CD14-positive monocyte (primary cell): ENCODE measurements at regions not wholly inside any gene's neighbourhood (a gene's known extent, or its start where the extent isn't known, plus 50 kb on each side); places are given as distances from the start of the nearest gene placed in this dataset.

Experiments used
- DNase-seq, 3 donors: peaks; one replicate each; pipeline ENCODE4 v3.0.0-alpha.2; 2011 to 2022
- H2AFZ ChIP-seq: 2 replicates; pipeline ENCODE4 v1.6.0; 2012; ENCODE audit warnings: mild to moderate bottlenecking, low read depth, low read length, inconsistent platforms; ENCODE audit not compliant: insufficient read depth, poor library complexity, severe bottlenecking
- H3K27ac ChIP-seq, 2 donors: 1 replicate in 1 of 2; 2 replicates in 1 of 2; pipeline ENCODE4 v1.5.1; 2012 to 2013; ENCODE audit warnings: low read length in 2 of 2, control low read depth in 1 of 2, inconsistent platforms in 1 of 2, low read depth in 1 of 2, mild to moderate bottlenecking in 1 of 2
- H3K27me3 ChIP-seq, 2 donors: one replicate each; pipeline versions ENCODE4 v1.6.0 to v1.6.1; 2011 to 2013; ENCODE audit warnings: low read length in 2 of 2; ENCODE audit not compliant: control insufficient read depth in 2 of 2, insufficient read depth in 2 of 2
- H3K36me3 ChIP-seq, 2 donors: replicated peaks in 1 of 2; 1 replicate in 1 of 2; 2 replicates in 1 of 2; pipeline versions ENCODE4 v1.5.1 to v1.6.1; 2012 to 2013; ENCODE audit warnings: low read length in 2 of 2, control low read depth in 1 of 2, inconsistent platforms in 1 of 2, mild to moderate bottlenecking in 1 of 2; ENCODE audit not compliant: insufficient read depth in 2 of 2, control insufficient read depth in 1 of 2
- H3K4me1 ChIP-seq, 2 donors: 1 replicate in 1 of 2; 2 replicates in 1 of 2; pipeline versions ENCODE4 v1.5.1 to v1.6.1; 2012 to 2013; ENCODE audit warnings: low read length in 2 of 2, control low read depth in 1 of 2, inconsistent platforms in 1 of 2, mild to moderate bottlenecking in 1 of 2, moderate library complexity in 1 of 2; ENCODE audit not compliant: insufficient read depth in 2 of 2, control insufficient read depth in 1 of 2
- H3K4me2 ChIP-seq: replicated peaks from 2 replicates; pipeline ENCODE3; 2012; ENCODE audit warnings: low read length, moderate library complexity, mild to moderate bottlenecking; ENCODE audit not compliant: poor library complexity, severe bottlenecking; ENCODE audit errors: extremely low read depth
- H3K4me3 ChIP-seq, 3 experiments: fragments of 200-600 bp in 1 of 3; sonication (generic) in 1 of 3; replicated peaks in 1 of 3; 1 replicate in 2 of 3; 2 replicates in 1 of 3; pipeline ENCODE4 v1.5.1; 2011 to 2013; ENCODE audit warnings: low read length in 3 of 3, mild to moderate bottlenecking in 3 of 3, control low read depth in 2 of 3, low read depth in 2 of 3, inconsistent platforms in 1 of 3, moderate library complexity in 1 of 3
- H3K79me2 ChIP-seq: 2 replicates; pipeline ENCODE4 v1.6.0; 2012; ENCODE audit warnings: mild to moderate bottlenecking, control low read depth, inconsistent platforms, low read length, moderate library complexity; ENCODE audit not compliant: insufficient read depth
- H3K9ac ChIP-seq: 2 replicates; pipeline ENCODE4 v1.6.0; 2017; ENCODE audit warnings: low read length, mild to moderate bottlenecking; ENCODE audit not compliant: insufficient read depth, poor library complexity, severe bottlenecking
- H3K9me3 ChIP-seq, 2 donors: replicated peaks in 1 of 2; 1 replicate in 1 of 2; 2 replicates in 1 of 2; pipeline versions ENCODE4 v1.5.1 to v1.6.1; 2012 to 2013; ENCODE audit warnings: low read length in 2 of 2, control low read depth in 1 of 2; ENCODE audit not compliant: control insufficient read depth in 1 of 2, insufficient read depth in 1 of 2
- H4K20me1 ChIP-seq: 2 replicates; pipeline ENCODE4 v1.6.0; 2012; ENCODE audit warnings: mild to moderate bottlenecking, low read length, control low read depth, moderate library complexity; ENCODE audit not compliant: insufficient read depth
- H3K27ac Mint-ChIP-seq, 7 donors: one replicate each; pipeline ENCODE4 v1.8.0; 2020; ENCODE audit warnings: mild to moderate bottlenecking in 7 of 7, mixed read lengths in 7 of 7, moderate library complexity in 6 of 7, inconsistent platforms in 2 of 7
- H3K27me3 Mint-ChIP-seq, 3 donors: one replicate each; pipeline ENCODE4 v1.8.0; 2021 to 2022; ENCODE audit warnings: low read depth in 3 of 3, mild to moderate bottlenecking in 3 of 3, mixed read lengths in 3 of 3, moderate library complexity in 3 of 3, inconsistent platforms in 1 of 3
- H3K36me3 Mint-ChIP-seq, 2 donors: one replicate each; pipeline ENCODE4 v1.8.0; 2020; ENCODE audit warnings: mixed read lengths in 2 of 2, inconsistent platforms in 1 of 2, mild to moderate bottlenecking in 1 of 2
- H3K4me1 Mint-ChIP-seq: one replicate; pipeline ENCODE4 v1.8.0; 2020; ENCODE audit warnings: mild to moderate bottlenecking, mixed read lengths
- H3K4me3 Mint-ChIP-seq, 2 donors: one replicate each; pipeline ENCODE4 v1.8.0; 2020; ENCODE audit warnings: mild to moderate bottlenecking in 2 of 2, mixed read lengths in 2 of 2, moderate library complexity in 1 of 2
- H3K9me3 Mint-ChIP-seq, 7 donors: one replicate each; pipeline ENCODE4 v1.8.0; 2020 to 2022; ENCODE audit warnings: mixed read lengths in 7 of 7, mild to moderate bottlenecking in 6 of 7, moderate library complexity in 6 of 7, inconsistent platforms in 2 of 7
- WGBS: methylation state at CpG from one replicate; pipeline ENCODE4 v1.1.5; 2013; ENCODE audit warnings: missing lambda C conversion rate; ENCODE audit not compliant: insufficient coverage; 5-methylcytosine and 5-hydroxymethylcytosine counted together
- intact Hi-C, 2 donors: fragments of 100-400 bp; cut with micrococcal nuclease; formaldehyde crosslinking; loops; one replicate each; pipeline versions ENCODE4 v1.15.0 to v1.15.1; 2023
- TF ChIP-seq, protein P1 (sequence below): fragments of 200-600 bp; IDR thresholded peaks from one replicate; pipeline ENCODE4 v1.8.0; 2022; ENCODE audit warnings: antibody characterized with exemption, mild to moderate bottlenecking

DNA sequence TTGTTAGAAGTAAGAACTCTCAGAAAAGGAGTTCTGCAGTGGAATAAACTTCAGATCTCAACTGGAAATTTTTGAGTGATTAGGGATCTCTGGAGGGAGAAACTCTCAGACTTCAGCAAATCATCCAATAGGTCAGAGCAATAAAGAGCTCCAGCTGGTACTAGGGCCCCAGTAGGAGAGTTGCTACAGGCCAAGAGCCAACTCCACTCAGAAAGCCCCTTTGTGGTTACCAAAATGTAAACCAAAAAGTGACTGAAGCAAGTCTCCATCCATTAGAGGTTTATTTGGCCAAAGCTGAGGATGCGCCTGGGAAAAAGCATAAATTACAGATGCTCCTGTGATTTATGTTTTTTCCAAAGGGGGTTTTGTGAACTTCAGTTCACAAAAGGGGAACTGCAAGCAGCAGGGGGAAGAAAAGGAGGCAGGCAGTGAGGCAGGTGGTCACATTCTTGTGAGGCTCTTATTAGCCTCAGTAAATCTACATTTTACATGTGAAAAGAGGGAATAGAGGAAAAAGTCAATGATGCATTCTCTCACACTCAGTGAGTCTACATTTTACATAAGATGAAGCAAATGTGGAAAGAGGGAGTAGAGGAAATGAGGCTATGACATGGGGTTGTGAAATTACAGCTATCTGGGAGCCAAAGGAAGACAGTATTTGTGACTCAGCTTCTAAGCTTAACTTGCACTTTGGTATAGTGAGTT, 92.4 kb upstream of the DAZL start:
- H3K79me2 ChIP-seq = no peaks in the 10 kb centered on the region
- H4K20me1 ChIP-seq = no peaks in the 10 kb centered on the region
- H3K9me3 Mint-ChIP-seq = peaks cover 0 to 2% (median 0%) of the 10 kb centered on the region in 7 donors
- no peaks in the 10 kb centered on the region for H3K9me3 ChIP-seq
- peaks cover 42% of the 10 kb centered on the region for H3K4me1 Mint-ChIP-seq
- no peaks in the 10 kb centered on the region for H3K36me3 ChIP-seq
- no peaks in the 10 kb centered on the region for H3K27me3 ChIP-seq
- peak overlapping the region in 1 of 3 experiments; percentile 23 for H3K4me3 ChIP-seq
- peak overlapping the region; percentile 32 to 86 (median 80) for H3K27ac Mint-ChIP-seq
- H3K4me3 Mint-ChIP-seq = peak overlapping the region in 1 of 2 donors; percentile 5
- WGBS = 64% methylated on average over 1 of the region's 1 CpG
- peaks cover 33 to 36% of the 10 kb centered on the region in 2 donors for H3K4me1 ChIP-seq
- no peak overlapping the region for H2AFZ ChIP-seq
- peaks cover 0 to 2% of the 10 kb centered on the region in 2 donors for H3K36me3 Mint-ChIP-seq
- no peak overlapping the region for H3K9ac ChIP-seq
- TF ChIP-seq, protein P1, sequence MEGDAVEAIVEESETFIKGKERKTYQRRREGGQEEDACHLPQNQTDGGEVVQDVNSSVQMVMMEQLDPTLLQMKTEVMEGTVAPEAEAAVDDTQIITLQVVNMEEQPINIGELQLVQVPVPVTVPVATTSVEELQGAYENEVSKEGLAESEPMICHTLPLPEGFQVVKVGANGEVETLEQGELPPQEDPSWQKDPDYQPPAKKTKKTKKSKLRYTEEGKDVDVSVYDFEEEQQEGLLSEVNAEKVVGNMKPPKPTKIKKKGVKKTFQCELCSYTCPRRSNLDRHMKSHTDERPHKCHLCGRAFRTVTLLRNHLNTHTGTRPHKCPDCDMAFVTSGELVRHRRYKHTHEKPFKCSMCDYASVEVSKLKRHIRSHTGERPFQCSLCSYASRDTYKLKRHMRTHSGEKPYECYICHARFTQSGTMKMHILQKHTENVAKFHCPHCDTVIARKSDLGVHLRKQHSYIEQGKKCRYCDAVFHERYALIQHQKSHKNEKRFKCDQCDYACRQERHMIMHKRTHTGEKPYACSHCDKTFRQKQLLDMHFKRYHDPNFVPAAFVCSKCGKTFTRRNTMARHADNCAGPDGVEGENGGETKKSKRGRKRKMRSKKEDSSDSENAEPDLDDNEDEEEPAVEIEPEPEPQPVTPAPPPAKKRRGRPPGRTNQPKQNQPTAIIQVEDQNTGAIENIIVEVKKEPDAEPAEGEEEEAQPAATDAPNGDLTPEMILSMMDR = no peak
- H3K27me3 Mint-ChIP-seq = peaks cover 0 to 4% (median 3%) of the 10 kb centered on the region in 3 donors
- peak overlapping the region; percentile 35 for H3K4me2 ChIP-seq
- H3K27ac ChIP-seq = peak overlapping the region in 1 of 2 donors; percentile 68
- intact Hi-C loops = no loop called here
- DNase-seq = peak; percentile 52 to 82 (median 71)

DNA sequence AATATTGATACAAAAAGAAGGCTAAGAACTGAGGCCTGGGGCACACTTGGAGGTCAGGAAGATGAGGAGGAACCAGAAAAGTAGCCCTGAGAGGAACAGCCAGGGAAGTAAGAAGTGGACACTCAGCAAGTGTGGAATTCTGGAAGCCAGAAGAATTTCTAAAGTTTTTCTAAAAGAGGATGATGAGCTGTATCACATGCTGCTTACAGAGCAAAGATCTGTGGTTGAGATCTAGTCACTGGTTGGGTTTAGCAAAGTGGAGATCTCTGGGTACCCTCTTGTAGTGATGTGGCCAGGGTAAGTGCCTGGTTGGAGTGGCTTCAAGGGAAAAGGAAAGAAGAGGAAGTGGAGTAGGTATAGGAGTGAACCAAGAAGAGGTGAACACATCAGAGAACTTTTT, 95.4 kb upstream of the DAZL start:
- no peak overlapping the region for H3K9ac ChIP-seq
- no peak for DNase-seq
- H4K20me1 ChIP-seq = no peaks in the 10 kb centered on the region
- no peak overlapping the region for H3K4me3 ChIP-seq
- peaks cover 43 to 47% of the 10 kb centered on the region in 2 donors for H3K4me1 ChIP-seq
- no peaks in the 10 kb centered on the region for H3K79me2 ChIP-seq
- H3K36me3 ChIP-seq = no peaks in the 10 kb centered on the region
- Mint-ChIP-seq H3K4me3 (no peak overlapping the region), H3K36me3 (no peaks in the 10 kb centered on the region), H3K27ac (peak overlapping the region in 2 of 7 donors; percentile 21 to 31), H3K27me3 (peaks cover 0 to 4% (median 3%) of the 10 kb centered on the region in 3 donors), H3K9me3 (peaks cover 0 to 1% (median 0%) of the 10 kb centered on the region in 7 donors), H3K4me1 (peaks cover 36% of the 10 kb centered on the region)
- TF ChIP-seq, protein P1 = no peak
- no peak overlapping the region for H2AFZ ChIP-seq
- no peak overlapping the region for H3K27ac ChIP-seq
- H3K9me3 ChIP-seq = no peaks in the 10 kb centered on the region
- H3K4me2 ChIP-seq = no peak overlapping the region
- intact Hi-C loops = no loop called here
- H3K27me3 ChIP-seq = no peaks in the 10 kb centered on the region
